ENCODE measurements at regions not wholly inside any gene's neighbourhood (a gene's known extent, or its start where the extent isn't known, plus 50 kb on each side); places are given as distances from the start of the nearest gene placed in this dataset.

- Histone ChIP-seq H3K27ac (ENCODE audit: extremely low read length, insufficient read depth, low read length) (no peak overlapping the region), H3K27me3 (ENCODE audit: control insufficient read depth in 1 of 2, insufficient read depth in 2 of 2, low read length in 2 of 2) (peaks cover 1 to 16% of the 10 kb centered on the region in 2 experiments; a peak in 3 of 5 replicates), H3K36me3 (replicated peaks in 1 of 2; ENCODE audit: control insufficient read depth in 1 of 2, insufficient read depth in 2 of 2, low read length in 2 of 2) (no peaks in the 10 kb centered on the region), H4K20me1 (ENCODE audit: insufficient read depth, low read length) (no peaks in the 10 kb centered on the region), H3K79me2 (ENCODE audit: insufficient read depth, low read length) (no peaks in the 10 kb centered on the region), H3K4me2 (ENCODE audit: low read depth, low read length) (no peak overlapping the region), H3K9me3 (ENCODE audit: low read length) (no peaks in the 10 kb centered on the region), H3K4me1 (ENCODE audit: insufficient read depth, low read length) (no peaks in the 10 kb centered on the region), H3K9ac (ENCODE audit: insufficient read depth, low read depth, low read length) (no peak overlapping the region), H3K4me3 (replicated peaks in 1 of 3; ENCODE audit: insufficient read depth in 1 of 3, low read depth in 2 of 3, low read length in 3 of 3) (no peak overlapping the region), H2AFZ (ENCODE audit: low read length) (no peak overlapping the region)
- intact Hi-C loops (cut with micrococcal nuclease; ENCODE audit: unreplicated experiment): no loop called here
- WGBS (ENCODE audit: low lambda C conversion rate): 54% methylated on average over 4 of the region's 10 CpGs
- POLR2A ChIA-PET: no interaction called here
- FAIRE-seq (no peak), DNase-seq (ENCODE audit: low spot score) (no peak), ATAC-seq (no peak)
- in situ Hi-C loops (cut with HindIII; ENCODE audit: extremely low pct_ligation_motif_present, low pct_unique_long_range_greater_than_20kb): no loop called here
- no TSS peak for BruUV-seq (replicated peaks)
- CTCF ChIA-PET (ENCODE audit: low intra/inter-chr PET ratio, low total read pairs): no interaction called here
- TF ChIP-seq NPAS2 (CRISPR knock-in tag; IDR thresholded peaks at IDR 0.05; ENCODE audit: borderline replicate concordance): no peak
- no peak for TF ChIP-seq TCF7L2 (IDR thresholded peaks at IDR 0.05; ENCODE audit: low read depth, low read length)
- no peak for TF ChIP-seq ZFP36L1 (CRISPR knock-in tag; IDR thresholded peaks at IDR 0.05)
- TF ChIP-seq KMT2B (CRISPR knock-in tag; IDR thresholded peaks at IDR 0.05): no peak
- TF ChIP-seq FIP1L1 (IDR thresholded peaks at IDR 0.05; ENCODE audit: borderline replicate concordance, insufficient read depth, low read depth, low read length): no peak
- no peak for TF ChIP-seq GATA4 (IDR thresholded peaks at IDR 0.05; ENCODE audit: borderline replicate concordance, low read depth)
Measured at GRCh38 chr10:26640391-26640790, 57.1 kb upstream of the PDSS1 start.

- ChIA-PET POLR2A (no interaction called here), CTCF (ENCODE audit: low intra/inter-chr PET ratio, low total read pairs) (no interaction called here)
- DNase-seq (ENCODE audit: low spot score): no peak
- Histone ChIP-seq H2AFZ (ENCODE audit: low read length) (no peak overlapping the region), H3K4me1 (ENCODE audit: insufficient read depth, low read length) (no peaks in the 10 kb centered on the region), H3K4me3 (replicated peaks in 1 of 3; ENCODE audit: insufficient read depth in 1 of 3, low read depth in 2 of 3, low read length in 3 of 3) (no peak overlapping the region), H3K36me3 (replicated peaks in 1 of 2; ENCODE audit: control insufficient read depth in 1 of 2, insufficient read depth in 2 of 2, low read length in 2 of 2) (no peaks in the 10 kb centered on the region), H4K20me1 (ENCODE audit: insufficient read depth, low read length) (no peaks in the 10 kb centered on the region), H3K79me2 (ENCODE audit: insufficient read depth, low read length) (no peaks in the 10 kb centered on the region), H3K27me3 (ENCODE audit: control insufficient read depth in 1 of 2, insufficient read depth in 2 of 2, low read length in 2 of 2) (peaks cover 1 to 17% of the 10 kb centered on the region in 2 experiments; a peak in 2 of 5 replicates), H3K9ac (ENCODE audit: insufficient read depth, low read depth, low read length) (no peak overlapping the region), H3K4me2 (ENCODE audit: low read depth, low read length) (no peak overlapping the region), H3K27ac (ENCODE audit: extremely low read length, insufficient read depth, low read length) (no peak overlapping the region), H3K9me3 (ENCODE audit: low read length) (no peaks in the 10 kb centered on the region)
- FAIRE-seq: no peak
- 60% methylated on average over 14 of the region's 32 CpGs for WGBS (ENCODE audit: low lambda C conversion rate)
- ATAC-seq: no peak
- intact Hi-C loops (cut with micrococcal nuclease; ENCODE audit: unreplicated experiment): no loop called here
- in situ Hi-C loops (cut with HindIII; ENCODE audit: extremely low pct_ligation_motif_present, low pct_unique_long_range_greater_than_20kb): no loop called here
- BruUV-seq (replicated peaks): no TSS peak
- TF ChIP-seq KLF6 (CRISPR knock-in tag; IDR thresholded peaks at IDR 0.05) (no peak), ZBTB39 (CRISPR knock-in tag; IDR thresholded peaks at IDR 0.05) (no peak), ZNF33A (CRISPR knock-in tag; IDR thresholded peaks at IDR 0.05; ENCODE audit: borderline replicate concordance) (no peak), ZNF276 (CRISPR knock-in tag; IDR thresholded peaks at IDR 0.05; ENCODE audit: low read depth) (no peak), KLF12 (CRISPR knock-in tag; IDR thresholded peaks at IDR 0.05; ENCODE audit: borderline replicate concordance) (no peak), ZNF710 (CRISPR knock-in tag; IDR thresholded peaks at IDR 0.05; ENCODE audit: borderline replicate concordance) (no peak)
Measured at GRCh38 chr10:26642896-26643653, 54.4 kb upstream of the PDSS1 start.

All from HepG2 (cell line).